ENCODE measurements at regions not wholly inside any gene's neighbourhood (a gene's known extent, or its start where the extent isn't known, plus 50 kb on each side); places are given as distances from the start of the nearest gene placed in this dataset.

- TF ChIP-seq JUN (CRISPR knock-in tag; IDR thresholded peaks at IDR 0.05) (no peak), MAX (CRISPR knock-in tag; IDR thresholded peaks at IDR 0.05) (no peak), CTCF (IDR thresholded peaks at IDR 0.05) (no peak), CBFB (CRISPR knock-in tag; IDR thresholded peaks at IDR 0.05; ENCODE audit: low read depth) (no peak), IRF2 (CRISPR knock-in tag; IDR thresholded peaks at IDR 0.05; ENCODE audit: borderline replicate concordance, low read depth) (no peak), CREB1 (CRISPR knock-in tag; IDR thresholded peaks at IDR 0.05) (no peak), ZNF396 (CRISPR knock-in tag; IDR thresholded peaks at IDR 0.05; ENCODE audit: borderline replicate concordance) (no peak), KAT7 (CRISPR knock-in tag; IDR thresholded peaks at IDR 0.05; ENCODE audit: borderline replicate concordance) (no peak), ZNF425 (CRISPR knock-in tag; conservative IDR thresholded peaks at IDR 0.05) (no peak), ZBTB43 (CRISPR knock-in tag; IDR thresholded peaks at IDR 0.05) (no peak), AFF4 (CRISPR knock-in tag; IDR thresholded peaks at IDR 0.05; ENCODE audit: borderline replicate concordance) (no peak), JAZF1 (CRISPR knock-in tag; IDR thresholded peaks at IDR 0.05) (no peak)
Observed at GRCh38 chr9:97179616-97180015, 127.8 kb upstream of the CCDC180 start.

Measured in WTC11 (cell line).